MM.1S (cell line): ENCODE measurements at regions not wholly inside any gene's neighbourhood (a gene's known extent, or its start where the extent isn't known, plus 50 kb on each side); places are given as distances from the start of the nearest gene placed in this dataset.

ENCODE experiments used
- DNase-seq: peaks from one replicate; pipeline ENCODE4 v3.0.0-alpha.2; 2015
- H2AFZ ChIP-seq: fragments of 300-600 bp; sonication (generic); 2 replicates; pipeline ENCODE4 v1.6.0; 2016; ENCODE audit warnings: antibody characterized with exemption, low read length
- H3F3A ChIP-seq: fragments of 300-600 bp; sonication (generic); 2 replicates; pipeline ENCODE4 v1.6.1; 2016; ENCODE audit warnings: mild to moderate bottlenecking, antibody characterized with exemption, low read length, moderate library complexity, mixed read lengths; ENCODE audit not compliant: insufficient read depth
- H3K27ac ChIP-seq: fragments of 300-600 bp; sonication (generic); 2 replicates; pipeline ENCODE4 v1.5.1; 2016; ENCODE audit warnings: mild to moderate bottlenecking, low read length
- H3K27me3 ChIP-seq: fragments of 300-600 bp; sonication (generic); replicated peaks from 2 replicates; pipeline ENCODE4 v1.6.0; 2016; ENCODE audit warnings: low read length; ENCODE audit not compliant: insufficient read depth
- H3K36me3 ChIP-seq: fragments of 300-600 bp; sonication (generic); replicated peaks from 2 replicates; pipeline ENCODE4 v1.6.1; 2016; ENCODE audit warnings: mild to moderate bottlenecking, low read length, mixed read lengths; ENCODE audit not compliant: insufficient read depth
- H3K4me1 ChIP-seq: fragments of 300-600 bp; sonication (generic); 2 replicates; pipeline ENCODE4 v1.6.1; 2016; ENCODE audit warnings: low read length, mixed read lengths
- H3K4me2 ChIP-seq: fragments of 300-600 bp; sonication (generic); 2 replicates; pipeline ENCODE4 v1.6.0; 2016; ENCODE audit warnings: low read depth, low read length
- H3K4me3 ChIP-seq: fragments of 300-600 bp; sonication (generic); 2 replicates; pipeline ENCODE4 v1.5.1; 2016; ENCODE audit warnings: low read length, mixed read lengths
- H3K79me2 ChIP-seq: fragments of 300-600 bp; sonication (generic); 2 replicates; pipeline ENCODE4 v1.6.1; 2016; ENCODE audit warnings: mixed run types, low read length, mixed read lengths
- H3K9ac ChIP-seq: fragments of 300-600 bp; sonication (generic); 2 replicates; pipeline ENCODE4 v1.6.1; 2016; ENCODE audit warnings: low read length, mixed read lengths
- H3K9me2 ChIP-seq: fragments of 300-600 bp; sonication (generic); replicated peaks from 2 replicates; pipeline ENCODE4 v1.6.1; 2016; ENCODE audit warnings: mild to moderate bottlenecking, low read length, mixed read lengths; ENCODE audit not compliant: insufficient read depth
- H3K9me3 ChIP-seq: fragments of 300-600 bp; sonication (generic); replicated peaks from 2 replicates; pipeline ENCODE4 v1.6.1; 2016; ENCODE audit warnings: mild to moderate bottlenecking, low read length, mixed read lengths; ENCODE audit not compliant: insufficient read depth
- H4K20me1 ChIP-seq: fragments of 300-600 bp; sonication (generic); 2 replicates; pipeline ENCODE4 v1.6.1; 2016; ENCODE audit warnings: mild to moderate bottlenecking, low read length, moderate library complexity, mixed read lengths; ENCODE audit not compliant: insufficient read depth
- CTCF ChIP-seq: fragments of 300-600 bp; sonication (generic); IDR thresholded peaks from 2 replicates; pipeline ENCODE4 v1.5.1; 2016; ENCODE audit warnings: antibody characterized with exemption, low read length, mixed read lengths
- EZH2 ChIP-seq: fragments of 300-600 bp; sonication (generic); optimal IDR thresholded peaks from 2 replicates; pipeline ENCODE3; 2017; ENCODE audit warnings: low read depth, mild to moderate bottlenecking, antibody characterized with exemption, low read length, mixed read lengths
- EZH2phosphoT487 ChIP-seq: fragments of 300-600 bp; sonication (generic); IDR thresholded peaks from 2 replicates; pipeline ENCODE4 v1.6.1; 2018; ENCODE audit warnings: antibody characterized with exemption, low read length

GRCh38 chr5:91477408-91477807, 94.3 kb upstream of the ARRDC3 start:
- H3K9me3 ChIP-seq, result no peaks in the 10 kb centered on the region

GRCh38 chr5:91474201-91474600, 91.1 kb upstream of the ARRDC3 start:
- Histone ChIP-seq H3K9ac (no peak overlapping the region), H4K20me1 (no peaks in the 10 kb centered on the region), H3K9me2 (no peaks in the 10 kb centered on the region), H3K27ac (no peak overlapping the region), H3K36me3 (no peaks in the 10 kb centered on the region), H3K9me3 (no peaks in the 10 kb centered on the region), H2AFZ (no peak overlapping the region), H3F3A (no peaks in the 10 kb centered on the region), H3K27me3 (no peaks in the 10 kb centered on the region), H3K79me2 (no peaks in the 10 kb centered on the region), H3K4me1 (0 out of 2 replicates have a peak, but pooled peaks cover under 1% of the 10 kb centered on the region), H3K4me3 (no peak overlapping the region), H3K4me2 (no peak overlapping the region)
- no peak for TF ChIP-seq EZH2phosphoT487
- TF ChIP-seq EZH2, result no peak
- TF ChIP-seq CTCF, result no peak
- DNase-seq, result no peak

More at GRCh38 chr5:91477408-91477807, 94.3 kb upstream of the ARRDC3 start:
- Histone ChIP-seq H2AFZ (no peak overlapping the region), H3K27me3 (no peaks in the 10 kb centered on the region), H3K36me3 (no peaks in the 10 kb centered on the region), H3K9ac (no peak overlapping the region), H3K4me2 (no peak overlapping the region), H4K20me1 (no peaks in the 10 kb centered on the region), H3K4me1 (no peaks in the 10 kb centered on the region), H3K27ac (no peak overlapping the region), H3K4me3 (no peak overlapping the region), H3K79me2 (no peaks in the 10 kb centered on the region), H3K9me2 (no peaks in the 10 kb centered on the region), H3F3A (no peaks in the 10 kb centered on the region)
- no peak for TF ChIP-seq CTCF
- TF ChIP-seq EZH2, result no peak
- no peak for TF ChIP-seq EZH2phosphoT487
- DNase-seq, result no peak

- no peak overlapping the region for H3K4me2 ChIP-seq
- no peak overlapping the region for H3K4me3 ChIP-seq
- H3K79me2 ChIP-seq, result no peaks in the 10 kb centered on the region
- no peaks in the 10 kb centered on the region for H3K27me3 ChIP-seq
- no peak overlapping the region for H2AFZ ChIP-seq
- DNase-seq, result no peak
- TF ChIP-seq CTCF (no peak), EZH2 (no peak), EZH2phosphoT487 (no peak)
- H3K27ac ChIP-seq, result no peak overlapping the region
- no peaks in the 10 kb centered on the region for H3F3A ChIP-seq
- no peaks in the 10 kb centered on the region for H3K36me3 ChIP-seq
- H4K20me1 ChIP-seq, result no peaks in the 10 kb centered on the region
- no peak overlapping the region for H3K9ac ChIP-seq
- no peaks in the 10 kb centered on the region for H3K9me2 ChIP-seq
- no peaks in the 10 kb centered on the region for H3K9me3 ChIP-seq
- H3K4me1 ChIP-seq, result peaks cover 8% of the 10 kb centered on the region
Measured at GRCh38 chr5:91472631-91473030, 89.5 kb upstream of the ARRDC3 start.
